HEK293 (cell line): ENCODE measurements at regions not wholly inside any gene's neighbourhood (a gene's known extent, or its start where the extent isn't known, plus 50 kb on each side); places are given as distances from the start of the nearest gene placed in this dataset.

ENCODE experiments used
- CTCF ChIP-seq: fragments of 450-650 bp; formaldehyde crosslinking; IDR thresholded peaks from 2 replicates; pipeline ENCODE4 v1.5.1; 2016; ENCODE audit warnings: missing biosample characterization, missing genetic modification characterization
- PATZ1 ChIP-seq: fragments of 450-650 bp; formaldehyde crosslinking; IDR thresholded peaks from 2 replicates; pipeline ENCODE4 v1.5.1; 2016; ENCODE audit warnings: missing biosample characterization, missing genetic modification characterization
- PBX3 ChIP-seq: sonication (generic); formaldehyde crosslinking; IDR thresholded peaks from 2 replicates; pipeline ENCODE4 v1.8.1; 2022; ENCODE audit warnings: mild to moderate bottlenecking, moderate library complexity, missing genetic modification reagents
- RBAK ChIP-seq: fragments of 450-650 bp; formaldehyde crosslinking; IDR thresholded peaks from 2 replicates; pipeline ENCODE4 v1.5.1; 2016; ENCODE audit warnings: missing biosample characterization, missing genetic modification characterization
- SCRT1 ChIP-seq: fragments of 450-650 bp; formaldehyde crosslinking; IDR thresholded peaks from 2 replicates; pipeline ENCODE4 v1.5.1; 2016; ENCODE audit warnings: missing biosample characterization, missing genetic modification characterization, borderline replicate concordance
- TRIM28 ChIP-seq: IDR thresholded peaks from 2 replicates; pipeline ENCODE4 v1.6.1; 2011; ENCODE audit warnings: low read length, control low read depth, borderline replicate concordance
- ZNF174 ChIP-seq: fragments of 450-650 bp; formaldehyde crosslinking; IDR thresholded peaks from 2 replicates; pipeline ENCODE4 v1.5.0; 2017; ENCODE audit warnings: missing biosample characterization, mild to moderate bottlenecking, missing genetic modification characterization
- ZNF223 ChIP-seq: fragments of 450-650 bp; formaldehyde crosslinking; IDR thresholded peaks from 2 replicates; pipeline ENCODE4 v1.5.1; 2016; ENCODE audit warnings: missing biosample characterization, missing genetic modification characterization
- ZSCAN23 ChIP-seq: fragments of 450-650 bp; formaldehyde crosslinking; IDR thresholded peaks from 2 replicates; pipeline ENCODE4 v1.5.1; 2016; ENCODE audit warnings: missing biosample characterization, missing genetic modification characterization

GRCh38 chr18:61699397-61700110 lies 193.3 kb downstream of the RNF152 start:
- TF ChIP-seq PATZ1 (tag by site-specific recombination) (no peak), PBX3 (CRISPR knock-in tag) (no peak), ZNF174 (tag by site-specific recombination) (no peak), ZNF223 (no peak), ZSCAN23 (tag by site-specific recombination) (no peak), CTCF (tag by site-specific recombination) (no peak), SCRT1 (tag by site-specific recombination) (no peak), RBAK (tag by site-specific recombination) (no peak), TRIM28 (no peak)
